ENCODE measurements at regions not wholly inside any gene's neighbourhood (a gene's known extent, or its start where the extent isn't known, plus 50 kb on each side); places are given as distances from the start of the nearest gene placed in this dataset.
"Not testable (repeated sequence)": the region's sequence is repeated elsewhere in the genome, so short reads cannot be mapped to it uniquely, and the experiment has no call there.

DNA sequence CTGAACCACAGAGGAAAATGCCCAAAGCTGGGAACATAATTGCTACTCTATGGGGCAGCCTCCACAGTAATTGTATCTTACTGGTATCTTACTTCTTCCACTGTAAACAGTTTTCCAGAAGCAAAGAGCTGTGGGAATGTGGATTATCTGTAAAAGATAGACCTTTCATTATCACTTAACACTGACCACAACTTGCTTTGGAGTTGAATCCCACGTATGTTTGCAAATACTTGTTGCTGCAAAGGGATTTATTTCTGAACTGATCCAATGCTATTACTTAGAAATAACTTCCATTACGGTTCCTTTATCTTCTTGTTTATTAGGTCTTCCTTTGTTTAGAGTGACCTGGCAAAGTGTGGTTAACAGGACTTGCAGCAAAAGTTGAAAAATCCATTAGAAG, 218.1 kb downstream of the KCTD12 start:
- Histone ChIP-seq H3K36me3 (ENCODE audit: control insufficient read depth in 2 of 3, insufficient read depth in 3 of 3, low read length in 3 of 3) (no peaks in the 10 kb centered on the region), H3K4me3 (ENCODE audit: low read length in 3 of 3) (no peak overlapping the region), H3K4me1 (ENCODE audit: control insufficient read depth in 2 of 3, insufficient read depth in 2 of 3, low read depth in 1 of 3, low read length in 3 of 3) (no peaks in the 10 kb centered on the region), H3K9ac (ENCODE audit: low read length in 3 of 3) (no peak overlapping the region), H3K27me3 (ENCODE audit: control insufficient read depth, insufficient read depth, low read length) (no peaks in the 10 kb centered on the region), H3K9me3 (ENCODE audit: control insufficient read depth in 2 of 3, insufficient read depth in 1 of 3, low read length in 3 of 3) (no peaks in the 10 kb centered on the region), H3K27ac (ENCODE audit: low read depth in 2 of 2, low read length in 2 of 2) (no peak overlapping the region)
- intact Hi-C loops (cut with DNase I): loop anchor here (10.0 kb wide), 1 partner anchor 237 kb away; no protein-coding TSS in a partner anchor
- DNase-seq (no peak), FAIRE-seq (no peak)
- TF ChIP-seq CTCF (IDR thresholded peaks at IDR 0.05; ENCODE audit: borderline replicate concordance, extremely low read depth, insufficient read depth): no peak

- Histone ChIP-seq H3K4me3 (ENCODE audit: low read length in 3 of 3) (no peak overlapping the region), H3K27me3 (ENCODE audit: control insufficient read depth, insufficient read depth, low read length) (no peaks in the 10 kb centered on the region), H3K9me3 (ENCODE audit: control insufficient read depth in 2 of 3, insufficient read depth in 1 of 3, low read length in 3 of 3) (no peaks in the 10 kb centered on the region), H3K9ac (ENCODE audit: low read length in 3 of 3) (no peak overlapping the region), H3K36me3 (ENCODE audit: control insufficient read depth in 2 of 3, insufficient read depth in 3 of 3, low read length in 3 of 3) (no peaks in the 10 kb centered on the region), H3K27ac (ENCODE audit: low read depth in 2 of 2, low read length in 2 of 2) (no peak overlapping the region), H3K4me1 (ENCODE audit: control insufficient read depth in 2 of 3, insufficient read depth in 2 of 3, low read depth in 1 of 3, low read length in 3 of 3) (no peaks in the 10 kb centered on the region)
- peak; percentile 29 for TF ChIP-seq CTCF (IDR thresholded peaks at IDR 0.05; ENCODE audit: borderline replicate concordance, extremely low read depth, insufficient read depth)
- DNase-seq (peak in 2 of 5 donors; percentile 29 to 62), FAIRE-seq (peak; percentile 23)
- intact Hi-C loops (cut with DNase I): loop anchor here (10.0 kb wide), 1 partner anchor 237 kb away; no protein-coding TSS in a partner anchor
Observed at GRCh38 chr13:76667551-76667950, 218.7 kb downstream of the KCTD12 start.

GRCh38 chr13:76663592-76664335, 222.4 kb downstream of the KCTD12 start:
- FAIRE-seq: no peak
- intact Hi-C loops (cut with DNase I): loop anchor here (10.0 kb wide), 1 partner anchor 241 kb away; no protein-coding TSS in a partner anchor
- Histone ChIP-seq H3K36me3 (ENCODE audit: control insufficient read depth in 2 of 3, insufficient read depth in 3 of 3, low read length in 3 of 3) (no peaks in the 10 kb centered on the region), H3K9me3 (ENCODE audit: control insufficient read depth in 2 of 3, insufficient read depth in 1 of 3, low read length in 3 of 3) (no peaks in the 10 kb centered on the region), H3K4me1 (ENCODE audit: control insufficient read depth in 2 of 3, insufficient read depth in 2 of 3, low read depth in 1 of 3, low read length in 3 of 3) (no peaks in the 10 kb centered on the region), H3K4me3 (ENCODE audit: low read length in 3 of 3) (no peak overlapping the region), H3K9ac (ENCODE audit: low read length in 3 of 3) (no peak overlapping the region), H3K27me3 (ENCODE audit: control insufficient read depth, insufficient read depth, low read length) (no peaks in the 10 kb centered on the region), H3K27ac (ENCODE audit: low read depth in 2 of 2, low read length in 2 of 2) (no peak overlapping the region)
- DNase-seq: no peak
- TF ChIP-seq CTCF (IDR thresholded peaks at IDR 0.05; ENCODE audit: borderline replicate concordance, extremely low read depth, insufficient read depth): no peak

DNA sequence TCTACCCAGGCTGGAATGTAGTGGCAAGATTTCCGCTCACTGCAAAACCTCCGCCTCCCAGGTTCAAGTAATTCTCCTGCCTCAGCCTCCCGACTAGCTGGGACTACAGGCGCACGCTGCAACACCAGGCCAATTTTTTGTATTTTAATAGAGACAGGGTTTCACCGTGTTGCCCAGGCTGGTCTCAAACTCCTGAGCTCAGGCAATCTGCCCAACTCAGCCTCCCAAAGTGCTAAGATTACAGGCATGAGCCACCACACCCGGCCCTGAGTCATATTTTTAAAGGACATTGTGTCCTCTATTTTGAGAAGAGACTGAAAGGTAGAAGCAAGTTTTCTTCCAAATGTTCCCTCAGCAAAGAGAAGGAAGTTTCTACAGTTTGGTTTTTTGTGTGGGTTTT, 227.1 kb downstream of the KCTD12 start:
- DNase-seq; H3K27ac ChIP-seq (ENCODE audit: low read depth in 2 of 2, low read length in 2 of 2); H3K27me3 ChIP-seq (ENCODE audit: control insufficient read depth, insufficient read depth, low read length); intact Hi-C loops (cut with DNase I); H3K4me3 ChIP-seq (ENCODE audit: low read length in 3 of 3); H3K36me3 ChIP-seq (ENCODE audit: control insufficient read depth in 2 of 3, insufficient read depth in 3 of 3, low read length in 3 of 3); H3K9ac ChIP-seq (ENCODE audit: low read length in 3 of 3); H3K9me3 ChIP-seq (ENCODE audit: control insufficient read depth in 2 of 3, insufficient read depth in 1 of 3, low read length in 3 of 3); FAIRE-seq; H3K4me1 ChIP-seq (ENCODE audit: control insufficient read depth in 2 of 3, insufficient read depth in 2 of 3, low read depth in 1 of 3, low read length in 3 of 3): not testable (repeated sequence)

All from kidney (tissue), 13 donors.